H9 (cell line): ENCODE measurements at regions not wholly inside any gene's neighbourhood (a gene's known extent, or its start where the extent isn't known, plus 50 kb on each side); places are given as distances from the start of the nearest gene placed in this dataset.

Experiments
- DNase-seq: peaks from one replicate; pipeline ENCODE4 v3.0.0-alpha.2; 2017
- H2AFZ ChIP-seq: one replicate; pipeline ENCODE4 v1.6.1; 2013; ENCODE audit warnings: mild to moderate bottlenecking, low read length, control low read depth, moderate library complexity
- H2AK5ac ChIP-seq: 2 replicates; pipeline ENCODE4 v1.6.1; 2013; ENCODE audit warnings: low read length, control low read depth, mixed read lengths; ENCODE audit not compliant: insufficient read length
- H2BK120ac ChIP-seq: one replicate; pipeline ENCODE4 v1.6.1; 2013; ENCODE audit warnings: low read depth, mild to moderate bottlenecking, low read length, control low read depth, inconsistent platforms; ENCODE audit not compliant: poor library complexity, severe bottlenecking
- H2BK12ac ChIP-seq: 2 replicates; pipeline ENCODE4 v1.6.1; 2013; ENCODE audit warnings: low read length, control low read depth, mixed read lengths, low read depth; ENCODE audit not compliant: insufficient read length
- H2BK15ac ChIP-seq: 2 replicates; pipeline ENCODE4 v1.6.1; 2013; ENCODE audit warnings: low read depth, low read length, control low read depth
- H2BK20ac ChIP-seq: one replicate; pipeline ENCODE4 v1.6.1; 2013; ENCODE audit warnings: low read depth, mild to moderate bottlenecking, low read length, control low read depth, inconsistent platforms; ENCODE audit not compliant: poor library complexity, severe bottlenecking
- H2BK5ac ChIP-seq: 2 replicates; pipeline ENCODE4 v1.6.1; 2013; ENCODE audit warnings: low read length, control low read depth, mixed read lengths; ENCODE audit not compliant: insufficient read length
- H3K14ac ChIP-seq: 2 replicates; pipeline ENCODE4 v1.6.1; 2013; ENCODE audit warnings: low read length, control low read depth; ENCODE audit not compliant: insufficient read depth
- H3K18ac ChIP-seq: 2 replicates; pipeline ENCODE4 v1.6.1; 2013; ENCODE audit warnings: low read depth, mild to moderate bottlenecking, mixed read lengths, low read length, control low read depth; ENCODE audit not compliant: insufficient read length
- H3K23ac ChIP-seq: 2 replicates; pipeline ENCODE4 v1.6.1; 2013; ENCODE audit warnings: low read length, control low read depth, mixed read lengths, low read depth; ENCODE audit not compliant: insufficient read length
- H3K23me2 ChIP-seq: 2 replicates; pipeline ENCODE4 v1.6.1; 2013; ENCODE audit warnings: low read depth, mild to moderate bottlenecking, mixed read lengths, low read length, control low read depth; ENCODE audit not compliant: insufficient read length, poor library complexity, severe bottlenecking
- H3K27ac ChIP-seq: 2 replicates; pipeline ENCODE4 v1.5.1; 2013; ENCODE audit warnings: low read length, control low read depth, mixed read lengths, low read depth; ENCODE audit not compliant: insufficient read length
- H3K27me3 ChIP-seq: 2 replicates; pipeline ENCODE4 v1.6.1; 2013; ENCODE audit warnings: low read length, control low read depth, inconsistent platforms; ENCODE audit not compliant: insufficient read depth
- H3K4ac ChIP-seq: 2 replicates; pipeline ENCODE4 v1.6.1; 2013; ENCODE audit warnings: low read depth, mild to moderate bottlenecking, control low read depth, inconsistent platforms, low read length, moderate library complexity
- H3K4me1 ChIP-seq: 2 replicates; pipeline ENCODE4 v1.6.1; 2013; ENCODE audit warnings: low read length, control low read depth, inconsistent platforms; ENCODE audit not compliant: insufficient read depth
- H3K4me2 ChIP-seq: 2 replicates; pipeline ENCODE4 v1.6.1; 2013; ENCODE audit warnings: low read length, control low read depth, mixed read lengths; ENCODE audit not compliant: insufficient read length, insufficient read depth
- H3K56ac ChIP-seq: 2 replicates; pipeline ENCODE4 v1.6.1; 2013; ENCODE audit warnings: low read depth, mild to moderate bottlenecking, mixed read lengths, low read length, control low read depth; ENCODE audit not compliant: insufficient read length
- H3K79me1 ChIP-seq: 2 replicates; pipeline ENCODE4 v1.6.1; 2013; ENCODE audit warnings: low read depth, mild to moderate bottlenecking, moderate library complexity, low read length, control low read depth, inconsistent platforms; ENCODE audit not compliant: insufficient read depth, poor library complexity, severe bottlenecking
- H3K79me2 ChIP-seq: 2 replicates; pipeline ENCODE4 v1.6.1; 2013; ENCODE audit warnings: low read length, control low read depth, inconsistent platforms; ENCODE audit not compliant: insufficient read depth
- H3K9ac ChIP-seq: 2 replicates; pipeline ENCODE4 v1.6.1; 2013; ENCODE audit warnings: low read length, control low read depth, mixed read lengths; ENCODE audit not compliant: insufficient read length; ENCODE audit errors: extremely low read depth
- H3K9me3 ChIP-seq: one replicate; pipeline ENCODE4 v1.6.1; 2013; ENCODE audit warnings: low read depth, low read length, inconsistent platforms; ENCODE audit not compliant: control insufficient read depth
- H3T11ph ChIP-seq: one replicate; pipeline ENCODE4 v1.6.1; 2013; ENCODE audit warnings: mild to moderate bottlenecking, low read length, control low read depth, inconsistent platforms
- H4K20me1 ChIP-seq: one replicate; pipeline ENCODE4 v1.6.1; 2013; ENCODE audit not compliant: control insufficient read depth, insufficient read length, insufficient read depth
- H4K5ac ChIP-seq: 2 replicates; pipeline ENCODE4 v1.6.1; 2013; ENCODE audit warnings: low read depth, mild to moderate bottlenecking, mixed read lengths, low read length, control low read depth; ENCODE audit not compliant: insufficient read length
- H4K8ac ChIP-seq: replicated peaks from 2 replicates; pipeline ENCODE4 v1.6.1; 2013; ENCODE audit warnings: low read length, control low read depth, mixed read lengths, low read depth; ENCODE audit not compliant: insufficient read length
- H4K91ac ChIP-seq: 2 replicates; pipeline ENCODE4 v1.6.1; 2013; ENCODE audit warnings: low read depth, mild to moderate bottlenecking, moderate library complexity, mixed read lengths, low read length, control low read depth; ENCODE audit not compliant: insufficient read length
- H3K27ac Mint-ChIP-seq, 3 experiments: 2 replicates in 2 of 3; 3 replicates in 1 of 3; pipeline ENCODE4 v1.8.0; 2020 to 2021; ENCODE audit warnings: mixed read lengths in 3 of 3, mild to moderate bottlenecking in 1 of 3, moderate library complexity in 1 of 3
- H3K27me3 Mint-ChIP-seq: 2 replicates; pipeline ENCODE4 v1.8.0; 2021; ENCODE audit warnings: low read depth, mild to moderate bottlenecking, moderate library complexity, mixed read lengths
- H3K36me3 Mint-ChIP-seq, 3 experiments: 2 replicates in 2 of 3; 3 replicates in 1 of 3; pipeline ENCODE4 v1.8.0; 2020 to 2021; ENCODE audit warnings: low read depth in 3 of 3, mixed read lengths in 3 of 3; ENCODE audit not compliant: insufficient read depth in 1 of 3
- H3K4me1 Mint-ChIP-seq, 2 experiments: 2 replicates each; pipeline ENCODE4 v1.8.0; 2020; ENCODE audit warnings: mixed read lengths in 2 of 2
- H3K4me3 Mint-ChIP-seq, 2 experiments: 2 replicates in 1 of 2; 3 replicates in 1 of 2; pipeline ENCODE4 v1.8.0; 2020 to 2021; ENCODE audit warnings: mild to moderate bottlenecking in 2 of 2, mixed read lengths in 2 of 2, moderate library complexity in 1 of 2
- H3K9me3 Mint-ChIP-seq, 2 experiments: 2 replicates in 1 of 2; 3 replicates in 1 of 2; pipeline ENCODE4 v1.8.0; 2020; ENCODE audit warnings: mild to moderate bottlenecking in 2 of 2, mixed read lengths in 2 of 2, moderate library complexity in 1 of 2
- CTCF ChIP-seq: fragments of 200-600 bp; sonication (generic); conservative IDR thresholded peaks from 3 replicates; pipeline ENCODE4 v1.8.0; 2021; ENCODE audit warnings: antibody characterized with exemption, mild to moderate bottlenecking
- WGBS: extraction: QIAGEN DNeasy Blood & Tissue Kit; methylation state at CpG from one replicate; pipeline ENCODE4 v1.1.7; 2013; ENCODE audit warnings: missing lambda C conversion rate, low lambda C conversion rate, mixed read lengths; ENCODE audit not compliant: insufficient read length; ENCODE audit errors: extremely low coverage; 5-methylcytosine and 5-hydroxymethylcytosine counted together

DNA sequence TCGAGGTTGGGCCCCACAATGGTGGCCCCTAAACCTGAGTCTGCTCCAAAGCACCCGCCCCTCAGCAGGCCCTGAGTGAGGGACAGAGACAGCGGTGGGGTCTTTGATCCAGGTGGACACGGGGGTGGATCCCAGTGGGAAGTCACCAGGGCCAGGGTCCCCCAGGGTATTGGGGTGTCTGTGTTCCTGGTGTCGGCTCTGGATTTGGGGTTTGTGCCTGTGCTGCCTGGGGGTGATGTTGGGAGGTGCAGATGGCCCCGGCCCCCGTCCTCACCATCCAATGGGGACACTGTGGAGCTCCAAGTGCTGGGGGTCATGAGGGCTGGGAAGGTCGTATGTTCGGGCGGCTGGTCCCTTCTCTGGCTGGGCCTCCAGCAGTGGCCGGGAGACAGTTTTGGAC, 354.2 kb downstream of the TMEM121 start:
- H3K79me1 ChIP-seq, result no peaks in the 10 kb centered on the region
- peaks cover 68% of the 10 kb centered on the region for H3K9me3 ChIP-seq
- H3K27me3 ChIP-seq, result no peaks in the 10 kb centered on the region
- H3K4me1 Mint-ChIP-seq, result no peaks in the 10 kb centered on the region
- H3K79me2 ChIP-seq, result no peaks in the 10 kb centered on the region
- H3K23ac ChIP-seq, result no peak overlapping the region
- H2BK20ac ChIP-seq, result no peak overlapping the region
- no peaks in the 10 kb centered on the region for H3K4me1 ChIP-seq
- H3K4me2 ChIP-seq, result no peak overlapping the region
- H3K27ac ChIP-seq, result no peak overlapping the region
- TF ChIP-seq CTCF, result no peak
- H3K56ac ChIP-seq, result no peak overlapping the region
- no peak overlapping the region for H2BK12ac ChIP-seq
- H3K4me3 Mint-ChIP-seq, result no peak overlapping the region
- H2BK120ac ChIP-seq, result no peak overlapping the region
- H3K23me2 ChIP-seq, result no peaks in the 10 kb centered on the region
- no peak overlapping the region for H3K27ac Mint-ChIP-seq
- H3K18ac ChIP-seq, result no peak overlapping the region
- no peaks in the 10 kb centered on the region; the same call in none of the 2 replicates for H3K27me3 Mint-ChIP-seq
- H3K14ac ChIP-seq, result no peak overlapping the region
- H2AFZ ChIP-seq, result no peak overlapping the region
- no peak overlapping the region for H4K8ac ChIP-seq
- no peak overlapping the region for H3T11ph ChIP-seq
- H2BK5ac ChIP-seq, result no peak overlapping the region
- H3K4ac ChIP-seq, result no peak overlapping the region
- no peak for DNase-seq
- no peak overlapping the region for H4K5ac ChIP-seq
- no peak overlapping the region for H2AK5ac ChIP-seq
- no peak overlapping the region for H3K9ac ChIP-seq
- no peak overlapping the region for H2BK15ac ChIP-seq
- H3K36me3 Mint-ChIP-seq, result peaks cover 3 to 22% (median 9%) of the 10 kb centered on the region in 3 experiments; a peak in 5 of 7 replicates
- no CpG with 5 or more reads among the region's 11 CpGs for WGBS
- H4K91ac ChIP-seq, result no peak overlapping the region
- H4K20me1 ChIP-seq, result no peaks in the 10 kb centered on the region
- peaks cover 79 to 91% of the 10 kb centered on the region in 2 experiments for H3K9me3 Mint-ChIP-seq
